Keratinocyte (primary cell): ENCODE measurements at regions not wholly inside any gene's neighbourhood (a gene's known extent, or its start where the extent isn't known, plus 50 kb on each side); places are given as distances from the start of the nearest gene placed in this dataset.

ENCODE experiments used
- CTCF ChIP-seq, 3 experiments: IDR thresholded peaks in 1 of 3; conservative IDR thresholded peaks in 1 of 3; optimal IDR thresholded peaks in 1 of 3; 2 replicates in 2 of 3; 3 replicates in 1 of 3; pipeline versions ENCODE3 to v1.5.1; 2011; ENCODE audit warnings: low read length in 3 of 3, mild to moderate bottlenecking in 3 of 3, moderate library complexity in 2 of 3, control low read depth in 1 of 3, inconsistent platforms in 1 of 3; ENCODE audit not compliant: insufficient read depth in 2 of 3; ENCODE audit errors: extremely low read depth in 1 of 3
- EZH2 ChIP-seq: IDR thresholded peaks from one replicate; pipeline ENCODE4 v1.6.1; 2012; ENCODE audit warnings: inconsistent platforms, mild to moderate bottlenecking, low read length, moderate library complexity

- TF ChIP-seq CTCF (optimal IDR thresholded peaks at IDR 0.05 in 1 of 3, IDR thresholded peaks at IDR 0.05 in 1 of 3, conservative IDR thresholded peaks at IDR 0.05 in 1 of 3; ENCODE audit: extremely low read depth in 1 of 3, insufficient read depth in 2 of 3, low read length in 3 of 3) (no peak), EZH2 (no peak)
These were observed 297.8 kb downstream of the FOXG1 start for GRCh38 chr14:29064305-29064900.
